Prostate gland (tissue), 2 donors: ENCODE measurements at regions not wholly inside any gene's neighbourhood (a gene's known extent, or its start where the extent isn't known, plus 50 kb on each side); places are given as distances from the start of the nearest gene placed in this dataset.

Source experiments
- CTCF ChIP-seq, 4 experiments: fragments of 200-600 bp in 2 of 4; fragments of 450-650 bp in 2 of 4; sonication (generic) in 2 of 4; IDR thresholded peaks; 1 replicate in 3 of 4; 2 replicates in 1 of 4; pipeline ENCODE4 v1.5.1; 2016 to 2019; ENCODE audit warnings: antibody characterized with exemption in 4 of 4, mild to moderate bottlenecking in 2 of 4, moderate library complexity in 2 of 4
- POLR2A ChIP-seq: fragments of 450-650 bp; IDR thresholded peaks from one replicate; pipeline ENCODE4 v1.6.1; 2016; ENCODE audit warnings: antibody characterized with exemption, mild to moderate bottlenecking
- POLR2AphosphoS5 ChIP-seq: sonication (generic); formaldehyde crosslinking; IDR thresholded peaks from one replicate; pipeline ENCODE4 v1.6.1; 2017; ENCODE audit warnings: antibody characterized with exemption

- TF ChIP-seq POLR2AphosphoS5 (no peak), POLR2A (no peak), CTCF (IDR thresholded peaks at IDR 0.05) (no peak)
These were observed 67.7 kb upstream of the FCN1 start for GRCh38 chr9:134985451-134985850.
